ENCODE measurements at regions not wholly inside any gene's neighbourhood (a gene's known extent, or its start where the extent isn't known, plus 50 kb on each side); places are given as distances from the start of the nearest gene placed in this dataset.

DNA sequence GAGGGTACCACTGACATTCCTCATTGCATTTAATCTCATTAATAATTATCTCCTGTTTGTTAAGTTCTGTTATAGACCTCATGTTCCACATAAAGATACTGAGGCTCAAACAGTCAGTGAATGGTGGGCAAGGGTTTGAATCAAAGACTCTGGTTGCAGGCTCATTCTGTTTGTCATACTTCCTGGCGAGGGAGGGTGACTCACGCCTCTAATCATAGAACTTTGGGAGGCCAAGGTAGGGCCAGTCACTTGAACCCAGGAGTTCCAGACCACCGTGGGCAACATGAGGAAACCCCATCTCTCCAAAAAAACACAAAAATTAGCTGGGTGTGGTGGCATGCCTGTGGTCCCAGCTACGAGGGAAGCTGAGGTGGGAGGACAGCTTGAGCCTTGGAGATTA, 220.7 kb upstream of the MIR17HG start:
- TF ChIP-seq CTCF (IDR thresholded peaks at IDR 0.05), result no peak
- no peak for TF ChIP-seq ATF1 (CRISPR knock-in tag; IDR thresholded peaks at IDR 0.05)
- no peak for TF ChIP-seq CREB1 (CRISPR knock-in tag; IDR thresholded peaks at IDR 0.05)
- no peak for TF ChIP-seq JUN (CRISPR knock-in tag; IDR thresholded peaks at IDR 0.05)
